ENCODE measurements at regions not wholly inside any gene's neighbourhood (a gene's known extent, or its start where the extent isn't known, plus 50 kb on each side); places are given as distances from the start of the nearest gene placed in this dataset.

- TF ChIP-seq CTCF (IDR thresholded peaks at IDR 0.05) = no peak
- no peak for TF ChIP-seq POLR2A (IDR thresholded peaks at IDR 0.05)
Observed at GRCh38 chr14:82075566-82075965, 541.9 kb upstream of the SEL1L start.
